Gastroesophageal sphincter (tissue), 3 donors: ENCODE measurements at regions not wholly inside any gene's neighbourhood (a gene's known extent, or its start where the extent isn't known, plus 50 kb on each side); places are given as distances from the start of the nearest gene placed in this dataset.

Experiments used
- CTCF ChIP-seq, 4 experiments: fragments of 200-600 bp in 2 of 4; fragments of 450-650 bp in 2 of 4; sonication (generic) in 1 of 4; IDR thresholded peaks; one replicate each; pipeline ENCODE4 v1.5.1; 2017 to 2019; ENCODE audit warnings: antibody characterized with exemption in 4 of 4, mild to moderate bottlenecking in 2 of 4, moderate library complexity in 2 of 4
- EP300 ChIP-seq: sonication (generic); formaldehyde crosslinking; IDR thresholded peaks from one replicate; pipeline ENCODE4 v1.6.1; 2017; ENCODE audit warnings: antibody characterized with exemption, mild to moderate bottlenecking

- TF ChIP-seq CTCF (IDR thresholded peaks at IDR 0.05) (no peak), EP300 (no peak)
These were observed 79.8 kb upstream of the NLGN4Y start for GRCh38 chrY:14444550-14444949.
